OCI-LY7 (cell line): ENCODE measurements at regions not wholly inside any gene's neighbourhood (a gene's known extent, or its start where the extent isn't known, plus 50 kb on each side); places are given as distances from the start of the nearest gene placed in this dataset.

Experiments used
- BruUV-seq: library from RNA; stranded (reverse); fragments of 400-500 nt; replicated peaks from 2 replicates; lab custom pipeline; 2021; lab: Mats Ljungman, UMichigan
- CTCF ChIA-PET: fragments of 300-600 bp; sonication (Branson Sonifier 250); formaldehyde crosslinking; loops from one replicate; lab custom pipeline; 2022; ENCODE audit warnings: antibody characterized with exemption; ENCODE audit not compliant: unreplicated experiment; lab: Charles Lee
- POLR2A ChIA-PET: fragments of 300-600 bp; sonication (Branson Sonifier 250); formaldehyde crosslinking; loops from one replicate; lab custom pipeline; 2022; ENCODE audit warnings: antibody characterized with exemption; lab: Charles Lee
- DNase-seq: peaks from one replicate; pipeline ENCODE4 v3.0.0-alpha.2; 2015; ENCODE audit warnings: low spot score
- H2AFZ ChIP-seq: fragments of 200-600 bp; sonication (generic), shearing (Covaris generic); 2 replicates; pipeline ENCODE4 v1.6.1; 2014; ENCODE audit warnings: mild to moderate bottlenecking, antibody characterized with exemption, low read length, moderate library complexity
- H3K27ac ChIP-seq: fragments of 200-600 bp; sonication (generic); 2 replicates; pipeline ENCODE4 v1.5.1; 2014; ENCODE audit warnings: mixed run types, low read depth, mild to moderate bottlenecking, moderate library complexity, low read length, inconsistent platforms; ENCODE audit not compliant: poor library complexity, severe bottlenecking
- H3K36me3 ChIP-seq: fragments of 200-600 bp; sonication (generic); 2 replicates; pipeline ENCODE4 v1.6.1; 2014; ENCODE audit warnings: mild to moderate bottlenecking, antibody characterized with exemption, low read length, moderate library complexity, mixed read lengths; ENCODE audit not compliant: insufficient read depth
- H3K4me1 ChIP-seq: fragments of 200-600 bp; sonication (generic); 2 replicates; pipeline ENCODE4 v1.5.1; 2014; ENCODE audit warnings: mild to moderate bottlenecking, low read length; ENCODE audit not compliant: insufficient read depth, poor library complexity, severe bottlenecking
- H3K4me2 ChIP-seq: fragments of 200-600 bp; sonication (generic); 2 replicates; pipeline ENCODE4 v1.6.1; 2014; ENCODE audit warnings: mild to moderate bottlenecking, low read length
- H3K4me3 ChIP-seq: fragments of 200-600 bp; sonication (generic); 2 replicates; pipeline ENCODE4 v1.5.1; 2014; ENCODE audit warnings: mild to moderate bottlenecking, low read depth, low read length; ENCODE audit not compliant: poor library complexity, severe bottlenecking
- H3K79me2 ChIP-seq: fragments of 200-600 bp; sonication (generic); 2 replicates; pipeline ENCODE4 v1.6.1; 2016; ENCODE audit warnings: low read depth, mild to moderate bottlenecking, low read length, moderate library complexity, mixed read lengths; ENCODE audit not compliant: insufficient read depth
- H3K9me2 ChIP-seq: fragments of 200-600 bp; sonication (generic); 2 replicates; pipeline ENCODE4 v1.6.1; 2016; ENCODE audit warnings: mild to moderate bottlenecking, low read length, mixed read lengths; ENCODE audit not compliant: insufficient read depth
- H3K9me3 ChIP-seq: fragments of 200-600 bp; sonication (generic); 2 replicates; pipeline ENCODE4 v1.6.1; 2014; ENCODE audit warnings: mild to moderate bottlenecking, mixed run types, low read length, mixed read lengths
- H4K20me1 ChIP-seq: fragments of 200-600 bp; sonication (generic); 2 replicates; pipeline ENCODE4 v1.6.1; 2014; ENCODE audit warnings: mild to moderate bottlenecking, antibody characterized with exemption, low read length, moderate library complexity, mixed read lengths; ENCODE audit not compliant: insufficient read depth
- EZH2phosphoT487 ChIP-seq: fragments of 200-600 bp; sonication (generic); IDR thresholded peaks from 2 replicates; pipeline ENCODE4 v1.6.1; 2018; ENCODE audit warnings: low read depth, borderline replicate concordance, mild to moderate bottlenecking, mixed run types, antibody characterized with exemption, low read length, moderate library complexity, mixed read lengths
- intact Hi-C: fragments of 100-400 bp; cut with micrococcal nuclease; formaldehyde crosslinking; loops from one replicate; pipeline ENCODE4 v1.10.0; 2022; ENCODE audit not compliant: unreplicated experiment
- TF ChIP-seq, protein P1 (sequence below): fragments of 200-600 bp; sonication (generic); conservative IDR thresholded peaks from 2 replicates; pipeline ENCODE4 v1.5.1; 2014; ENCODE audit warnings: mild to moderate bottlenecking, antibody characterized with exemption, low read length, moderate library complexity, mixed read lengths

DNA sequence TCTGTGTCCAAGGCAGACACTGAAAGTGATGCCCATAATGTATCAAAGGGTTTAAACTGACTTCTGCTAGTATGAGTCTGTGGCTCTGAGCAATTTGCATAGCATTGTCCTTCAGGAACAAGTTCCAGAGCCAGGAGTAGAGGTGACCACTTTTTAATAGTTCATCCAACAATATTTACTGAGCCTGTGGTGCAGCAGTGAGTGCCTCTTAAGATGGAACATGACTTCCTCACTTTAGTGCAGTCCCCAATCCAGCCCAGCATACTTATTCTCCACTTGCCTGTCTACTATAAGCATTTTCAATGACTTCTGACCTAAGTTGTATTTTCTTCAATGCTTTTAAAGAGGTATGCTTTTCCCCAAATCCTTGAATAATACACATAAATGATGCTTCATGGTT lies 611.3 kb downstream of the MED13L start:
- ChIA-PET CTCF (no interaction called here), POLR2A (no interaction called here)
- BruUV-seq = no TSS peak
- Histone ChIP-seq H3K9me2 (no peaks in the 10 kb centered on the region), H3K4me1 (no peaks in the 10 kb centered on the region), H3K9me3 (no peaks in the 10 kb centered on the region), H4K20me1 (no peaks in the 10 kb centered on the region), H3K4me2 (no peak overlapping the region), H3K36me3 (no peaks in the 10 kb centered on the region), H3K4me3 (no peak overlapping the region), H2AFZ (no peak overlapping the region), H3K79me2 (no peaks in the 10 kb centered on the region), H3K27ac (no peak overlapping the region)
- TF ChIP-seq, protein P1, sequence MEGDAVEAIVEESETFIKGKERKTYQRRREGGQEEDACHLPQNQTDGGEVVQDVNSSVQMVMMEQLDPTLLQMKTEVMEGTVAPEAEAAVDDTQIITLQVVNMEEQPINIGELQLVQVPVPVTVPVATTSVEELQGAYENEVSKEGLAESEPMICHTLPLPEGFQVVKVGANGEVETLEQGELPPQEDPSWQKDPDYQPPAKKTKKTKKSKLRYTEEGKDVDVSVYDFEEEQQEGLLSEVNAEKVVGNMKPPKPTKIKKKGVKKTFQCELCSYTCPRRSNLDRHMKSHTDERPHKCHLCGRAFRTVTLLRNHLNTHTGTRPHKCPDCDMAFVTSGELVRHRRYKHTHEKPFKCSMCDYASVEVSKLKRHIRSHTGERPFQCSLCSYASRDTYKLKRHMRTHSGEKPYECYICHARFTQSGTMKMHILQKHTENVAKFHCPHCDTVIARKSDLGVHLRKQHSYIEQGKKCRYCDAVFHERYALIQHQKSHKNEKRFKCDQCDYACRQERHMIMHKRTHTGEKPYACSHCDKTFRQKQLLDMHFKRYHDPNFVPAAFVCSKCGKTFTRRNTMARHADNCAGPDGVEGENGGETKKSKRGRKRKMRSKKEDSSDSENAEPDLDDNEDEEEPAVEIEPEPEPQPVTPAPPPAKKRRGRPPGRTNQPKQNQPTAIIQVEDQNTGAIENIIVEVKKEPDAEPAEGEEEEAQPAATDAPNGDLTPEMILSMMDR = no peak
- TF ChIP-seq EZH2phosphoT487 = no peak
- intact Hi-C loops = no loop called here
- no peak for DNase-seq

DNA sequence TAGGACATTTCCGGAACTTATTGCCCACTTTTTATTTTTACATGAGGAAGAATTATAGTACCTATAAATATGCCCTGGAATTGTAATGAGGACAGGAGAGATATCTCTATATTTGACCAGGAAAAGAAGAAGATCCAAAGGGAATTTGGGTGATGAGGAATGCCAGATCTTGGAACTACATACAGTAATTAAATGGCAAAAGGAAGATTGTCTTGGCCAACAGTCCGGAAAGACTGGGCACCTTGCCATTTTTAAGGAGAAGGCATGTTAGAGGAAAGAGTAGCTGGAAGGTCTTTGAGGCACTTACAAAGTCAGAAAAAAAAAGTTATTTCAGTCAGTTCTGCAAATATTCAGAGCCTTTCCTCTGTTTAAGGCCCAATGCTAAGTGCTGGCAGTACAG lies 616.4 kb downstream of the MED13L start:
- CTCF ChIA-PET = no interaction called here

DNA sequence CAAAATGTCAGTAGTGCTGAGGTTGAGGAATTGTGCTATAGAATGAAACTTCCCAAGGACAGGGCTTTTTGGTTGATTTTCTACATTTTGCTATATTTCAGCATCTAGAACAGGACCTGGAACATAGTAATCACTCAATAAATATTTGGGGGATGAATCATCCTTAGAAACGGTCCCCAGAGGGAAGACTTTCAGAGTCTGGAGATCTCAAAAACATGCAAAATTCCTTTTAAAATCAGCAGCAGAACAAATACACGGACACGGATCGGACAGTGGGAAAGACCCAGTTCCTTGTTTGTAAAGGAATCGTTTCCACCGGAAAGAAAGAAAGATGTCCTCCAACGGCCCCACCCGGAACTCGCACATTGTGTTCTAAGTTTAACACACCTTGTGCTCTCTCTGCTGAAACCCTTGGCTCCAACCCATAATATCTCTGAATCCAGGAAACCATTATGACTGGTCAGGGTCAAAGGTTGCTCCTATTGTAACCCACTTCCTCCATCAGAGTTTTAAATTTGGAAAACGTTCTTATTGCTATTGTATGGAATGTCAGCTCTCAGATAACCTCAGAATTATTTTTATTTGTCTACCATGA lies 617.2 kb downstream of the MED13L start:
- H3K9me3 ChIP-seq = no peaks in the 10 kb centered on the region
- H4K20me1 ChIP-seq = no peaks in the 10 kb centered on the region
- H3K27ac ChIP-seq = no peak overlapping the region
- no peaks in the 10 kb centered on the region for H3K36me3 ChIP-seq
- no peak overlapping the region for H2AFZ ChIP-seq
- no peaks in the 10 kb centered on the region for H3K79me2 ChIP-seq
- no peak for DNase-seq
- POLR2A ChIA-PET = interaction anchor here (0.7 kb wide), 1 partner anchor 1492 kb away, joined by 5 read pairs; no protein-coding TSS in a partner anchor
- H3K9me2 ChIP-seq = no peaks in the 10 kb centered on the region
- TF ChIP-seq EZH2phosphoT487 = no peak
- TF ChIP-seq, protein P1 = no peak
- no peak overlapping the region for H3K4me2 ChIP-seq
- BruUV-seq = no TSS peak
- H3K4me1 ChIP-seq = no peaks in the 10 kb centered on the region
- H3K4me3 ChIP-seq = no peak overlapping the region
- intact Hi-C loops = no loop called here
- CTCF ChIA-PET = no interaction called here

More for the DNA sequence above, 616.4 kb downstream of the MED13L start:
- Histone ChIP-seq H3K79me2 (no peaks in the 10 kb centered on the region), H3K9me3 (no peaks in the 10 kb centered on the region), H3K4me1 (no peaks in the 10 kb centered on the region), H3K9me2 (no peaks in the 10 kb centered on the region), H2AFZ (no peak overlapping the region), H3K36me3 (no peaks in the 10 kb centered on the region), H3K4me2 (no peak overlapping the region), H3K27ac (no peak overlapping the region), H4K20me1 (no peaks in the 10 kb centered on the region), H3K4me3 (no peak overlapping the region)
- POLR2A ChIA-PET = interaction anchor here (0.7 kb wide), 1 partner anchor 1491 kb away, joined by 5 read pairs; no protein-coding TSS in a partner anchor
- no peak for DNase-seq
- intact Hi-C loops = no loop called here
- TF ChIP-seq, protein P1 = no peak
- TF ChIP-seq EZH2phosphoT487 = no peak
- no TSS peak for BruUV-seq
